GM12864 (cell line): ENCODE measurements at regions not wholly inside any gene's neighbourhood (a gene's known extent, or its start where the extent isn't known, plus 50 kb on each side); places are given as distances from the start of the nearest gene placed in this dataset.
A peak's percentile ranks its signal among the peaks of the same experiment; 100 is the strongest.
"Not testable (repeated sequence)": the region's sequence is repeated elsewhere in the genome, so short reads cannot be mapped to it uniquely, and the experiment has no call there.

Experiments
- DNase-seq: peaks from one replicate; pipeline ENCODE4 v3.0.0-alpha.2; 2011; ENCODE audit warnings: low read depth
- H3K4me3 ChIP-seq: 2 replicates; pipeline ENCODE4 v1.5.1; 2011; ENCODE audit warnings: mild to moderate bottlenecking, low read depth, low read length, control low read depth
- TF ChIP-seq, protein P1 (sequence below): IDR thresholded peaks from 2 replicates; pipeline ENCODE4 v1.5.1; 2011; ENCODE audit warnings: low read depth, mild to moderate bottlenecking, moderate library complexity, low read length, control low read depth, inconsistent platforms; ENCODE audit errors: missing control alignments

DNA sequence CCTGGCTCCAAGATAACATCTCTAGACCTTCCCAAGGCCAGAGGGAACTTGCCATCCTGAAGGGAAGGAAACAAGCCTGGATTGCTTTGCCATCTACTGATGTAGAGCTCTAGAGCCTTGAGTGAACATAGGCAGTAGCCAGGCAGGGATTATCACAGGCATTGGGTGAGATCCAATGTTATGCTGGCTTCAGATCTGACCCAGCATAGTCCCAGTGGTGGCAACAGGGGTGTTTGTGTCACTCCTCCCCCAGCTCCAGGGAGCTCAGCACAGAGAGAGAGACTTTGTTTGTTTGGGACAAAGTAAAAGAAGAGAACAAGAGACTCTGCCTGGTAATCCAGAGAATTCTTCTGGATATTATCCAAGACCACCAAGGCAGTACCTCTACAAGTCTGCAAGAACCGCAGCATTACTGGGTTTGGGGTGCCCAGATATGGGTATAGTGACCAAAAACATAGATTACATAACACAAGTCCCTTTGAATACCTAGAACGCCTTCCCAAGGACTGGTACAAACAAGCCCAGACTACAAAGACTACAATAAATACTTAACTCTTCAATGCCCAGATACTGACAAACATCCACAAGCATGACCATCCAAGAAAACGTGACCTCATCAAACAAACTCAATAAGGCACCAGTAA is 137.6 kb upstream of the DAPK1 start:
- TF ChIP-seq, protein P1, sequence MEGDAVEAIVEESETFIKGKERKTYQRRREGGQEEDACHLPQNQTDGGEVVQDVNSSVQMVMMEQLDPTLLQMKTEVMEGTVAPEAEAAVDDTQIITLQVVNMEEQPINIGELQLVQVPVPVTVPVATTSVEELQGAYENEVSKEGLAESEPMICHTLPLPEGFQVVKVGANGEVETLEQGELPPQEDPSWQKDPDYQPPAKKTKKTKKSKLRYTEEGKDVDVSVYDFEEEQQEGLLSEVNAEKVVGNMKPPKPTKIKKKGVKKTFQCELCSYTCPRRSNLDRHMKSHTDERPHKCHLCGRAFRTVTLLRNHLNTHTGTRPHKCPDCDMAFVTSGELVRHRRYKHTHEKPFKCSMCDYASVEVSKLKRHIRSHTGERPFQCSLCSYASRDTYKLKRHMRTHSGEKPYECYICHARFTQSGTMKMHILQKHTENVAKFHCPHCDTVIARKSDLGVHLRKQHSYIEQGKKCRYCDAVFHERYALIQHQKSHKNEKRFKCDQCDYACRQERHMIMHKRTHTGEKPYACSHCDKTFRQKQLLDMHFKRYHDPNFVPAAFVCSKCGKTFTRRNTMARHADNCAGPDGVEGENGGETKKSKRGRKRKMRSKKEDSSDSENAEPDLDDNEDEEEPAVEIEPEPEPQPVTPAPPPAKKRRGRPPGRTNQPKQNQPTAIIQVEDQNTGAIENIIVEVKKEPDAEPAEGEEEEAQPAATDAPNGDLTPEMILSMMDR: no peak
- DNase-seq: no peak
- no peak overlapping the region for H3K4me3 ChIP-seq

DNA sequence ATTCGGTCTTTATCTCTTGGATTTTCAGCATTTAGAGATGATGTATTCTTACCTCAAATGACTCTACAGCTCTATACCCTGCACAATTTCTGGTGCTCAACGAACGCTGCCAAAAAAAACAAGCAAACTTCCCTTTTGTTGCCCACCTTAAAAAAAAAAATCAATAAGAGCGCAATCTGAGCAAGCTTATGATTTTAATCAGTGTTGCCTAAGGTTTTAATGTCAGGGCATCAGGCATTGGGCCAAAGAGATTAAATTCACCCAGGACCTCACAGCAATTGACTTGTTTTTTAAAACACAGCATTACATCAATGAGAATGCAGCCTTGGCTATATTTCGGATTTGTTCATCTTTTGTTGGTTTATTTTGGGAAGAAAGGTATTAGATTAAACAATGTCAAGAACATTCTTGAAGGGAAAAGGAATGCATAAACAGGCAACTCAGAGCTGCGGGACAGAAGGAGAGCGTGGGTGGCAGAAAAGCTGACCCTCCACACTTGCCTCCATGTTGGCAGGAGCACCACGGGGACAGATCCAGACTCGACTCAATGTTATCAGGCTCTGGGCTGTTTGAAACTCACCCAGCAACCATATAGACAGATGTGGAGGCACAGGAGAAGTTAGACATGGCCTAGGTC is 127.5 kb upstream of the DAPK1 start:
- DNase-seq: no peak
- H3K4me3 ChIP-seq: no peak overlapping the region
- TF ChIP-seq, protein P1: no peak

DNA sequence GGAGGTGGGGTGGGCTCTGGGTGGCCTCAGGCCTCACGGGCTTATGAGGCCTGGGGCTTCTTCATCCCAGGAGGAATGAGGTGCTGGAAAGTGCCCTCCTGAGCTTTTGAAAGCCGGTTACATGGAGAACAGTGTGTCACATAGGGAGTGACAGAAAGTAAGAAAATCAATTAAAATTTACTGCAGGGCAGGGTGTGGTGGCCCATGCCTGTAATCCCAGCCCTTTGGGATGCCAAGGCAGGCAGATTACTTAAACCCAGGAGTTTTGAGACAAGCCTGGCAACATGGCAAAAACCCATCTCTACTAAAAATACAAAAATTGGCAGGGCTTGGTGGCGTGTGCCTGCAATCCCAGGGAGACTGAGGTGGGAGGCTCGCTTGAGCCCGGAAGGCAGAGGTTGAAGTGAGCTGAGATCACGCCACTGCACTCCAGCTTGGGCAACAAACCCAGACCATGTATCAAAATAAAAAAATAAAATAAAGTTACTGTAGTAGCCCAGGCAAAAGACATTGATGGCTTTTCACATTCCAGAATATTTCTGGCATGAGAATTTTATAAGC is 125.8 kb upstream of the DAPK1 start:
- no peak for DNase-seq
- TF ChIP-seq, protein P1: no peak
- no peak overlapping the region for H3K4me3 ChIP-seq

DNA sequence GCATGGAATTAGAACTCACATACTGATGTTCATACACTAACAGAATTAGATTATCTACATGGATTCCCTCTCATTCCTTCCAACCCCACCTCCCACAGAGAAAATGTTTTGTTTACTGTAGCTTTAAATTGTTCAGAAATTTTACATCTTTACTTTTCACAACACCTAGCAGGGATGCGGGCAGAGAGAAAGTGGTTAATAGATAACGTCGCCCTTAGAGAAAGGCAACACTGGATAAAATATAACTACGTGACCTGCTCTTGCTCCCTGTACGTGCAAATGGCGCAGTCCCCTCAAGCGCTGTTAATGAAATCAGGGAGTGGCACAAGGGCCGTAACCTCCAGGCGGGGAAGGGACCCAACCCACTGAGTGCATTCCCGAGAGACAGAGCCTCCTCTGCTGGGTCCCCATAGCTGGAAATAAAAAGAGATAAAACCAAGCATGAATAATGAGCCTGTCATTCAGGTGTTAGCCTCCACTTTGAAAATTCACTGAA is 125.3 kb upstream of the DAPK1 start:
- TF ChIP-seq, protein P1: no peak
- no peak overlapping the region for H3K4me3 ChIP-seq
- DNase-seq: no peak

DNA sequence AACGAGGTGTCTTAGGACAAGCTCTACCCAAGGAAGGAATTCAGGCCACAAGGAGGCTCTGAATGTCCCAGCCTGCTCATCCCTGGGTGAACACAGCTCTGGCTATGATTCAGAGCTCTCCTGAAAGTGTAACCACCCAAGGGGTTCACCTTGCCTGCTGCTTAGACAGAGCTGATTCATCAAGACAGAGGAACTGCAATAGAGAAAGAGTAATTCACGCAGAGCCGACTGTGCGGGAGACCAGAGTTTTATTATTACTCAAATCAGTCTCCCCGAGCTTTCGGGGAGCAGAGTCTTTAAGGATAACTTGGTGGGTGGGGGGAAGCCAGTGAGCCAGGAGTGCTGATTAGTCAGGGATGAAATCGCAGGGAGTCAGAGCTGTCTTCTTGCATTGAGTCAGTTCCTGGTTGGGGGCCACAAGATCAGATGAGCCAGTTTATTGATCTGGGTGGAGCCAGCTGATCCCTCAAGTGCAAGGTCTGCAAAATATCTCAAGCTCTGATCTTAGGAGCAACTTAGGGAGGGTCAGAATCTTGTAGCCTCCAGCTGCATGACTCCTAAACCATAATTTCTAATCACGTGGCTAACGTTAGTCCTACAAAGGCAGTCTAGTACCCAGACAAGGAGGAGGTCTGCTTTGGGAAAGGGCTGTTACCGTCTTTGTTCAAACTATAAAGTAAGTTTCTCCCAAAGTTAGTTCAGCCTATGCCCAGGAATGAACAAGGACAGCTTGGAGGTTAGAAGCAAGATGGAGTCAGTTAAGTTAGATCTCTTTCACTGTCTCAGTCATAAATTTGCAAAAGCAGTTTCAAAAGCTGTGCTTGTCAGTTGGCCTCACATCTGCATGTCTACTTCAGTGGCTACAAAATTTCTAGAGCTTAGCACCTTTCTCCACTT is 123.4 kb upstream of the DAPK1 start:
- DNase-seq: peak; percentile 29
- not testable (repeated sequence) for H3K4me3 ChIP-seq

DNA sequence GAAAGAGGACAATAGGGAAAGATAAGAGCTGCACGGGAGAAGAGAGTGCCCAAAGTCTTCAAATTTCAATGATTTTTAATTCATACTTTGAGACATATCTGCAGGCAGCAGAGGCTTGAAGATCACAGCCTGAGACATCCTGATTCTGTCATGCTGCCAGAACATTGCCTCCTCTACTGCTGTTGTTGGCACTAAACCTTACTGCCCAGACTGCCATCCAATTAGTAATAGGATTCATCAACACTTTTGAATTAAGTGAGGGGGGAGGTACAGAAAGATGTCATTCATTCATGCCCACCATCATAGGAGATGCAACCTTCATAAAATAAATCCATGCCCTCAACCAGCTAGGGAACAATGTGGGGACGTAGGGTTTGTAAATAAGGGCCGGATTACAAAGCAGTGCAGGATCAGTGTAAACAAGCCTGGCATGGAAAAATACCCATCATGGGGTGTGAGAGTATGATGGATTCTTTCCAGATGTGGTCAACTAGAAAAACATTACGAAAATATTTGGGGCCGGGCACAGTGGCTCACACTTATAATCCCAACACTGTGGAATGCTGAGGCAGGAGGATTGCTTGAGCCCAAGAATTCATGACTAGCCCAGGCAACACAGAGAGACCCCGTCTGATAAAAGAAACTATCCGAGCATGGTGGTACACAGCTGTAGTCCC is 122.1 kb upstream of the DAPK1 start:
- no peak overlapping the region for H3K4me3 ChIP-seq
- TF ChIP-seq, protein P1: no peak
- DNase-seq: no peak
